Left lung (tissue), 4 donors: ENCODE measurements at regions not wholly inside any gene's neighbourhood (a gene's known extent, or its start where the extent isn't known, plus 50 kb on each side); places are given as distances from the start of the nearest gene placed in this dataset.

Source experiments
- ATAC-seq: fragments of 200-7000 bp; cut with Tn5 transposase; one replicate; pipeline ENCODE4 v1.9.1; 2020; ENCODE audit warnings: moderate library complexity
- DNase-seq, 4 donors: peaks; one replicate each; pipeline ENCODE4 v3.0.0-alpha.2; 2013 to 2020
- H3K27ac ChIP-seq, 2 donors: fragments of 200-600 bp; sonication (generic) in 1 of 2; one replicate each; pipeline versions ENCODE4 v1.5.0 to v1.8.0; 2020 to 2021
- H3K27me3 ChIP-seq, 2 donors: fragments of 200-600 bp; sonication (generic) in 1 of 2; one replicate each; pipeline versions ENCODE4 v1.5.0 to v1.8.0; 2020 to 2021
- H3K36me3 ChIP-seq, 2 donors: fragments of 200-600 bp; sonication (generic) in 1 of 2; one replicate each; pipeline versions ENCODE4 v1.5.0 to v1.8.0; 2020 to 2021
- H3K4me1 ChIP-seq, 2 donors: fragments of 200-600 bp; one replicate each; pipeline ENCODE4 v1.8.0; 2021
- H3K4me3 ChIP-seq, 2 donors: fragments of 200-600 bp; sonication (generic) in 1 of 2; one replicate each; pipeline versions ENCODE4 v1.5.0 to v1.8.0; 2020 to 2021; ENCODE audit warnings: mild to moderate bottlenecking in 1 of 2
- H3K9me3 ChIP-seq, 2 donors: fragments of 200-600 bp; sonication (generic) in 1 of 2; one replicate each; pipeline versions ENCODE4 v1.5.0 to v1.8.0; 2020 to 2021
- CTCF ChIP-seq, 2 donors: fragments of 200-600 bp; sonication (generic) in 1 of 2; IDR thresholded peaks; one replicate each; pipeline versions ENCODE4 v1.5.0 to v1.8.0; 2021; ENCODE audit warnings: antibody characterized with exemption in 2 of 2
- intact Hi-C, 2 donors: fragments of 100-400 bp; cut with DNase I; formaldehyde crosslinking; loops; one replicate each; pipeline versions ENCODE4 v1.11.2 to v1.14.2; 2022
- donor health status: DM: no; HTN: yes; CAD: no.
- donor health status: DM: no; HTN: no; CAD: no.

GRCh38 chr22:22092101-22092500 lies 109.5 kb upstream of the TOP3B start:
- peaks cover 0 to 49% of the 10 kb centered on the region in 2 donors for H3K27me3 ChIP-seq
- no peak overlapping the region for H3K27ac ChIP-seq
- no peaks in the 10 kb centered on the region for H3K4me1 ChIP-seq
- intact Hi-C loops, result no loop called here
- no peaks in the 10 kb centered on the region for H3K9me3 ChIP-seq
- no peaks in the 10 kb centered on the region for H3K36me3 ChIP-seq
- ATAC-seq (no peak), DNase-seq (no peak)
- H3K4me3 ChIP-seq, result no peak overlapping the region
- TF ChIP-seq CTCF (IDR thresholded peaks at IDR 0.05), result no peak

- DNase-seq, result no peak
- peaks cover 0 to 49% of the 10 kb centered on the region in 2 donors for H3K27me3 ChIP-seq
Observed at GRCh38 chr22:22091400-22091878, 108.9 kb upstream of the TOP3B start.

GRCh38 chr22:22090650-22091399 lies 108.2 kb upstream of the TOP3B start:
- no peaks in the 10 kb centered on the region for H3K36me3 ChIP-seq
- no peak overlapping the region for H3K4me3 ChIP-seq
- H3K9me3 ChIP-seq, result no peaks in the 10 kb centered on the region
- intact Hi-C loops, result no loop called here
- ATAC-seq, result no peak
- no peak for TF ChIP-seq CTCF (IDR thresholded peaks at IDR 0.05)
- H3K27me3 ChIP-seq, result peaks cover 0 to 50% of the 10 kb centered on the region in 2 donors
- H3K4me1 ChIP-seq, result no peaks in the 10 kb centered on the region
- no peak overlapping the region for H3K27ac ChIP-seq
- DNase-seq, result no peak

More at GRCh38 chr22:22091400-22091878, 108.9 kb upstream of the TOP3B start:
- H3K9me3 ChIP-seq, result no peaks in the 10 kb centered on the region
- intact Hi-C loops, result no loop called here
- no peak for ATAC-seq
- no peak for TF ChIP-seq CTCF (IDR thresholded peaks at IDR 0.05)
- no peak overlapping the region for H3K27ac ChIP-seq
- H3K4me1 ChIP-seq, result no peaks in the 10 kb centered on the region
- H3K4me3 ChIP-seq, result no peak overlapping the region
- no peaks in the 10 kb centered on the region for H3K36me3 ChIP-seq

GRCh38 chr22:22089459-22090308 lies 107.1 kb upstream of the TOP3B start:
- H3K9me3 ChIP-seq, result no peaks in the 10 kb centered on the region
- ATAC-seq (no peak), DNase-seq (no peak)
- no peak for TF ChIP-seq CTCF (IDR thresholded peaks at IDR 0.05)
- no peak overlapping the region for H3K27ac ChIP-seq
- intact Hi-C loops, result no loop called here
- no peaks in the 10 kb centered on the region for H3K4me1 ChIP-seq
- no peak overlapping the region for H3K4me3 ChIP-seq
- peaks cover 0 to 49% of the 10 kb centered on the region in 2 donors for H3K27me3 ChIP-seq
- no peaks in the 10 kb centered on the region for H3K36me3 ChIP-seq
